ENCODE measurements at regions not wholly inside any gene's neighbourhood (a gene's known extent, or its start where the extent isn't known, plus 50 kb on each side); places are given as distances from the start of the nearest gene placed in this dataset.

DNA sequence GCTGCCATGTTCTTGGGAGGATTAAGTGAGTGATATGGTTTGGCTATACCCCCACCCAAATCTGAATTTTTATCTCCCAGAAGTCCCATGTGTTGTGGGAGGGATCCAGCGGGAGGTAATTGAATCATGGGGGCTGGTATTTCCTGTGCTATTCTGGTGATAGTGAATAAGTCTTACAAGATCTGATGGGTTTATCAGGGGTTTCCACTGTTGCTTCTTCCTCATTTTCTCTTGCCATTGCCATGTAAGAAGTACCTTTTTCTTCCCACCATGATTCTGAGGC lies 291.4 kb downstream of the KCNS3 start:
- WGBS (ENCODE audit: insufficient coverage): no CpG with 5 or more reads among the region's 1 CpG
- Histone ChIP-seq H3K27ac (ENCODE audit: insufficient read depth in 1 of 2, low read depth in 1 of 2, low read length in 2 of 2, poor library complexity in 1 of 2, severe bottlenecking in 2 of 2) (no peak overlapping the region), H3K9me3 (ENCODE audit: control extremely low read depth in 1 of 5, control insufficient read depth in 4 of 5, insufficient read depth in 2 of 5, low read depth in 1 of 5, low read length in 4 of 5) (no peaks in the 10 kb centered on the region), H3K27me3 (replicated peaks in 2 of 5; ENCODE audit: control insufficient read depth in 4 of 5, insufficient read depth in 5 of 5, low read length in 4 of 5) (no peaks in the 10 kb centered on the region), H3K4me1 (ENCODE audit: control extremely low read depth in 1 of 4, control insufficient read depth in 4 of 4, insufficient read depth in 4 of 4, low read length in 3 of 4) (no peaks in the 10 kb centered on the region), H3K36me3 (ENCODE audit: control insufficient read depth in 4 of 4, insufficient read depth in 4 of 4, low read length in 3 of 4) (no peaks in the 10 kb centered on the region), H3K4me3 (ENCODE audit: control insufficient read depth in 1 of 7, extremely low read depth in 1 of 7, insufficient read depth in 4 of 7, low read depth in 2 of 7, low read length in 6 of 7) (no peak overlapping the region)
- ChIA-PET CTCF (no interaction called here), POLR2A (no interaction called here)
- DNase-seq: no peak

DNA sequence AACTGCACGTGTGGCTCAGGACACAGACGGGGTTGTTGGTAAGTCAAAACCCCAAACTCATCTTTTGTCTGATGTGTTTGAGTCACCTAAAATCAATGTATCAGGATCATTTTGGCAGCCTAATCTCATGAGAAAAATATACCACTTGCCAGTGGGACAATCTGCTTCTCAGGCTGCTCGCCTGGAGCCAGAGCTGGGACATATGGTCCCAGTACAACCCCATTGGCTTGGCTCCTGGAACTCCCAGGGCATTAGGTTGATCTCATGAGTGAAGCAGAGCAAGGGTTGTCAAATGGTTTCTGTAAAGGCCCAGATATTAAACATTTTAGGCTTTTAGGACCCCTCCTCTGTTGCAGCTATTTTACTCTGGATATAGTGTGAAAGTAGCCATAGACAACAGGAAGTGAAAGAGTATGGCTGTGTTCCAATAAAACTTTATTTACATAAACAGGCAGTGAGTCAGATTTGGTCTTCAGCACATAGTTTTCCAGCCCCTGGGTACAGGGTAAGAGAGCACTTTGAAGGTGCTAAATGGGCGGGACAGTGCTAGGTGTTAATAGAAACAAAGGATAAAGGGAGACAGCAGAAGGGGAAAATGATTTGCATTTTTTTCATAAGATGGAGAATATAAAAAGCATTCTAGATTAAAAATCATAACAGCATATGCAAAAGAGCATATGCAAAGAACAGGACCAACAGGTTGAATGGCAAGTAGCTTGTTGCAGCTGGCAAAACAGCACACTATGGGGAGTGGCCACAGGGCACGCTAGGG lies 290.8 kb downstream of the KCNS3 start:
- Histone ChIP-seq H3K4me3 (ENCODE audit: control insufficient read depth in 1 of 7, extremely low read depth in 1 of 7, insufficient read depth in 4 of 7, low read depth in 2 of 7, low read length in 6 of 7) (no peak overlapping the region), H3K9me3 (ENCODE audit: control extremely low read depth in 1 of 5, control insufficient read depth in 4 of 5, insufficient read depth in 2 of 5, low read depth in 1 of 5, low read length in 4 of 5) (no peaks in the 10 kb centered on the region), H3K27me3 (replicated peaks in 2 of 5; ENCODE audit: control insufficient read depth in 4 of 5, insufficient read depth in 5 of 5, low read length in 4 of 5) (no peaks in the 10 kb centered on the region), H3K4me1 (ENCODE audit: control extremely low read depth in 1 of 4, control insufficient read depth in 4 of 4, insufficient read depth in 4 of 4, low read length in 3 of 4) (no peaks in the 10 kb centered on the region), H3K36me3 (ENCODE audit: control insufficient read depth in 4 of 4, insufficient read depth in 4 of 4, low read length in 3 of 4) (no peaks in the 10 kb centered on the region), H3K27ac (ENCODE audit: insufficient read depth in 1 of 2, low read depth in 1 of 2, low read length in 2 of 2, poor library complexity in 1 of 2, severe bottlenecking in 2 of 2) (no peak overlapping the region)
- 100% methylated on average over 3 of the region's 5 CpGs for WGBS (ENCODE audit: insufficient coverage)
- no peak for DNase-seq
- ChIA-PET CTCF (no interaction called here), POLR2A (no interaction called here)

DNA sequence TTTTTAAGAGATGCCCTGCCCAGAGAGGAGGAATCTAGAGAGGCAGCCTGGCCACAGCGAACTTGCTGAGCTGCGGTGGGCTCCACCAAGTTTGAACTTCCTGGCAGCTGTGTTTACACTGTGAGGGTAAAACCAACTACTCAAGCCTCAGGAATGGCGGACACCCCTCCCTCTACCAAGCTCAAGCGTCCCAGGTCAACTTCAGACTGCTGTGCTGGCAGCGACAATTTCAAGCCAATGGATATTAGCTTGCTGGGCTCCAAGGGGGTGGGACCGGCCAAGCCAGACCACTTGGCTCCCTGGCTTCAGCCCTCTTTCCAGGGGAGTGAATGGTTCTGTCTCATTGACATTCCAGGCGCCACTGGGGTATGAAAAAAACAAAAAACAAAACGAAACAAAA lies 289.4 kb downstream of the KCNS3 start:
- no peaks in the 10 kb centered on the region for H3K9me3 ChIP-seq (ENCODE audit: control extremely low read depth in 1 of 5, control insufficient read depth in 4 of 5, insufficient read depth in 2 of 5, low read depth in 1 of 5, low read length in 4 of 5)
- ChIA-PET CTCF (interaction anchor here (1.2 kb wide), 1 partner anchor 13 kb away, joined by 3 read pairs; no protein-coding TSS in a partner anchor), POLR2A (no interaction called here)
- H3K4me3 ChIP-seq (ENCODE audit: control insufficient read depth in 1 of 7, extremely low read depth in 1 of 7, insufficient read depth in 4 of 7, low read depth in 2 of 7, low read length in 6 of 7): no peak overlapping the region
- no peaks in the 10 kb centered on the region for H3K36me3 ChIP-seq (ENCODE audit: control insufficient read depth in 4 of 4, insufficient read depth in 4 of 4, low read length in 3 of 4)
- 91% methylated on average over 6 of the region's 8 CpGs for WGBS (ENCODE audit: insufficient coverage)
- no peak for DNase-seq
- no peak overlapping the region for H3K27ac ChIP-seq (ENCODE audit: insufficient read depth in 1 of 2, low read depth in 1 of 2, low read length in 2 of 2, poor library complexity in 1 of 2, severe bottlenecking in 2 of 2)
- no peaks in the 10 kb centered on the region for H3K4me1 ChIP-seq (ENCODE audit: control extremely low read depth in 1 of 4, control insufficient read depth in 4 of 4, insufficient read depth in 4 of 4, low read length in 3 of 4)
- no peaks in the 10 kb centered on the region for H3K27me3 ChIP-seq (replicated peaks in 2 of 5; ENCODE audit: control insufficient read depth in 4 of 5, insufficient read depth in 5 of 5, low read length in 4 of 5)

DNA sequence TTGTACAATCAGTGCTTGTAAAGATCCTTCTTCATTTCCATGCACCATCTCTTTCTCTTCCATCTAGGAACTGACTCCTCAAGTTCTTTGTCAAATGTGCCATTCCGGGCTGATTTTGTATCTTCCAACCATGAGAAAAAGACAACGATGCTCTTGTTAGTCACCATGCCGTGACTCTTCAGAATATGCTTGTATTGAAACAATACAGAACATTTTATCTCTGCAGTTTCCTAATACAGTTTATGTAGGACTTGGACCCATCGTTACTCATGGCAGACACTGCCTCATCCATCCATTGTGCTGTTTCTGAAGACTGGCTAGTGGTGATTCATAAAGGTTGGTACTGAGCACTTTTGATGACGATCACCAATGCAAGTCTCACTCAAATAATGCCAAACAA lies 283.2 kb downstream of the KCNS3 start:
- no peak overlapping the region for H3K27ac ChIP-seq (ENCODE audit: insufficient read depth in 1 of 2, low read depth in 1 of 2, low read length in 2 of 2, poor library complexity in 1 of 2, severe bottlenecking in 2 of 2)
- CTCF ChIA-PET: no interaction called here
- H3K27me3 ChIP-seq (replicated peaks in 2 of 5; ENCODE audit: control insufficient read depth in 4 of 5, insufficient read depth in 5 of 5, low read length in 4 of 5): no peaks in the 10 kb centered on the region
- H3K36me3 ChIP-seq (ENCODE audit: control insufficient read depth in 4 of 4, insufficient read depth in 4 of 4, low read length in 3 of 4): no peaks in the 10 kb centered on the region
- WGBS (ENCODE audit: insufficient coverage): 100% methylated on average over 1 of the region's 5 CpGs
- DNase-seq: no peak
- no peak overlapping the region for H3K4me3 ChIP-seq (ENCODE audit: control insufficient read depth in 1 of 7, extremely low read depth in 1 of 7, insufficient read depth in 4 of 7, low read depth in 2 of 7, low read length in 6 of 7)
- POLR2A ChIA-PET: no interaction called here
- H3K9me3 ChIP-seq (ENCODE audit: control extremely low read depth in 1 of 5, control insufficient read depth in 4 of 5, insufficient read depth in 2 of 5, low read depth in 1 of 5, low read length in 4 of 5): no peaks in the 10 kb centered on the region
- H3K4me1 ChIP-seq (ENCODE audit: control extremely low read depth in 1 of 4, control insufficient read depth in 4 of 4, insufficient read depth in 4 of 4, low read length in 3 of 4): no peaks in the 10 kb centered on the region

DNA sequence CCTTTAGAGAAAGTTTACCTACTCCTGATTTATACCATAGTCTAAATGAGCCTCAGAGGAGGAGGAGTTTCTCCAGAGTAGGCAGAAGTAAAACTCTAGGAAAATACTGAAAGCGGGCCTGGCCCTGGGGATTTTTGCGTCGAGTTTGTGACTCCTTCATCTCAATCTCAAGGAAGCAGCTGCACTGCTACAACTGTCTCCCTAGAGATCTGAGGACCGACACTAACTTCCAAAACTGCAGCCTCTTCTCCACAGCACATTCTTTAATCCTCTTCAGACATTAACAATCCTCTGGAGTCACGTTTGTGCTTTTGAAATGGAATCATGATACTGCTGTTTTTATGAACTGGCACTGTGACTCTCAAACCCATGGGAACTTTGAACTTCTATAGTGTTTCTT lies 281.4 kb downstream of the KCNS3 start:
- CTCF ChIA-PET: no interaction called here
- no peak overlapping the region for H3K4me3 ChIP-seq (ENCODE audit: control insufficient read depth in 1 of 7, extremely low read depth in 1 of 7, insufficient read depth in 4 of 7, low read depth in 2 of 7, low read length in 6 of 7)
- 82% methylated on average over 3 of the region's 5 CpGs for WGBS (ENCODE audit: insufficient coverage)

DNA sequence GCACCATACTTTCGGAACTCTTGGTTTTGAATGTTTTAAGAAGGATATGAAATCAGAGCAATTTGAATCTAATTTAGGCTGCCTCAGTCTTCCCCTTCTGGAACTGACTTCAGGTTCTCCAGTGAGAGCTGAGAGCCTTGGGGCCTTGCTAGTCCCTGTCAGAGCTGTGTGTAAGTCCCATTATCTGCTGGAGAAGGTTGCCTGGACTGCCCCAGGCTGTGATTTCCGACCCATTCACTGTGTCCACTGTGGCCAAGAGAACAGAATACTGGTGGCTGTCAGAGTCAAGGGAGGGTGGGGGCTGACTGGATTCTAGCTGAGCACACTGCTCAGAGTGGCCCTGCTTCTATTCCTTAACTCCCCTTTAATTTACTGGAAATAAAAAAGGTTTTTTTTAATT lies 278.0 kb downstream of the KCNS3 start:
- H3K4me1 ChIP-seq (ENCODE audit: control extremely low read depth in 1 of 4, control insufficient read depth in 4 of 4, insufficient read depth in 4 of 4, low read length in 3 of 4): no peaks in the 10 kb centered on the region
- CTCF ChIA-PET: no interaction called here
- no peak overlapping the region for H3K27ac ChIP-seq (ENCODE audit: insufficient read depth in 1 of 2, low read depth in 1 of 2, low read length in 2 of 2, poor library complexity in 1 of 2, severe bottlenecking in 2 of 2)
- no peak overlapping the region for H3K4me3 ChIP-seq (ENCODE audit: control insufficient read depth in 1 of 7, extremely low read depth in 1 of 7, insufficient read depth in 4 of 7, low read depth in 2 of 7, low read length in 6 of 7)
- no peak for DNase-seq
- peaks cover 0 to 3% (median 0%) of the 10 kb centered on the region in 5 experiments for H3K27me3 ChIP-seq (replicated peaks in 2 of 5; ENCODE audit: control insufficient read depth in 4 of 5, insufficient read depth in 5 of 5, low read length in 4 of 5)
- 100% methylated on average over 1 of the region's 2 CpGs for WGBS (ENCODE audit: insufficient coverage)
- no peaks in the 10 kb centered on the region for H3K9me3 ChIP-seq (ENCODE audit: control extremely low read depth in 1 of 5, control insufficient read depth in 4 of 5, insufficient read depth in 2 of 5, low read depth in 1 of 5, low read length in 4 of 5)
- POLR2A ChIA-PET: no interaction called here
- H3K36me3 ChIP-seq (ENCODE audit: control insufficient read depth in 4 of 4, insufficient read depth in 4 of 4, low read length in 3 of 4): no peaks in the 10 kb centered on the region

More for the DNA sequence above, 281.4 kb downstream of the KCNS3 start:
- DNase-seq: peak in 1 of 3 donors; percentile 2
- Histone ChIP-seq H3K36me3 (ENCODE audit: control insufficient read depth in 4 of 4, insufficient read depth in 4 of 4, low read length in 3 of 4) (no peaks in the 10 kb centered on the region), H3K27ac (ENCODE audit: insufficient read depth in 1 of 2, low read depth in 1 of 2, low read length in 2 of 2, poor library complexity in 1 of 2, severe bottlenecking in 2 of 2) (no peak overlapping the region), H3K4me1 (ENCODE audit: control extremely low read depth in 1 of 4, control insufficient read depth in 4 of 4, insufficient read depth in 4 of 4, low read length in 3 of 4) (no peaks in the 10 kb centered on the region), H3K27me3 (replicated peaks in 2 of 5; ENCODE audit: control insufficient read depth in 4 of 5, insufficient read depth in 5 of 5, low read length in 4 of 5) (no peaks in the 10 kb centered on the region), H3K9me3 (ENCODE audit: control extremely low read depth in 1 of 5, control insufficient read depth in 4 of 5, insufficient read depth in 2 of 5, low read depth in 1 of 5, low read length in 4 of 5) (no peaks in the 10 kb centered on the region)
- POLR2A ChIA-PET: no interaction called here

DNA sequence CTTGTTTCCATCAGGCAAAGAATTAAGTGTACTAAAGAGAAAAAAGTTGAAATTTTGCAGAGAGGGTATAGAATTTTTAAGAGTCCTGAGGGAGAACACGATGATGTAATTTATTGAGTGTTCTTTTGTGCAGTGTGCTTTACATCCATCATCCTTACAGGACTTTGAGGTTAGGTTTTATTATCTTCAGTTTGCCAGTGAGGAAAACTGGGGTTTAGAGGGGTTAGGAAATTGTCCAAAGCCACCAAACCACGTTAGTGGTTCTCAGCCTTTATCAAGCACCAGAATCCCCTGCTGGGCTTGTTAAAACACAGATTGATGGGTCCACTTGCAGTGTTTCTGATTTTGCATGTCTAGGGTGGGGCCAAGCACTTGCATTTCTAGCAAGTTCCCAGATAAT lies 277.5 kb downstream of the KCNS3 start:
- CTCF ChIA-PET: no interaction called here
- no peak overlapping the region for H3K27ac ChIP-seq (ENCODE audit: insufficient read depth in 1 of 2, low read depth in 1 of 2, low read length in 2 of 2, poor library complexity in 1 of 2, severe bottlenecking in 2 of 2)
- H3K9me3 ChIP-seq (ENCODE audit: control extremely low read depth in 1 of 5, control insufficient read depth in 4 of 5, insufficient read depth in 2 of 5, low read depth in 1 of 5, low read length in 4 of 5): no peaks in the 10 kb centered on the region
- DNase-seq: no peak
- H3K4me3 ChIP-seq (ENCODE audit: control insufficient read depth in 1 of 7, extremely low read depth in 1 of 7, insufficient read depth in 4 of 7, low read depth in 2 of 7, low read length in 6 of 7): no peak overlapping the region
- POLR2A ChIA-PET: no interaction called here
- H3K27me3 ChIP-seq (replicated peaks in 2 of 5; ENCODE audit: control insufficient read depth in 4 of 5, insufficient read depth in 5 of 5, low read length in 4 of 5): peaks cover 0 to 3% (median 0%) of the 10 kb centered on the region in 5 experiments
- H3K4me1 ChIP-seq (ENCODE audit: control extremely low read depth in 1 of 4, control insufficient read depth in 4 of 4, insufficient read depth in 4 of 4, low read length in 3 of 4): no peaks in the 10 kb centered on the region
- WGBS (ENCODE audit: insufficient coverage): 71% methylated on average over 1 of the region's 2 CpGs
- H3K36me3 ChIP-seq (ENCODE audit: control insufficient read depth in 4 of 4, insufficient read depth in 4 of 4, low read length in 3 of 4): no peaks in the 10 kb centered on the region
